Colon (tissue), 2 donors: ENCODE measurements at regions not wholly inside any gene's neighbourhood (a gene's known extent, or its start where the extent isn't known, plus 50 kb on each side); places are given as distances from the start of the nearest gene placed in this dataset.
"Not testable (repeated sequence)": the region's sequence is repeated elsewhere in the genome, so short reads cannot be mapped to it uniquely, and the experiment has no call there.

Experiments
- FAIRE-seq: peaks from 2 replicates; lab custom pipeline; 2012; peaks lifted over from hg19 to GRCh38; lab: Jason Lieb, UNC
- donor health status: control.
- donor health status: control.

- no peak for FAIRE-seq
Observed at GRCh38 chr5:68662804-68663307, 431.0 kb upstream of the SLC30A5 start.

GRCh38 chr5:68669864-68670575, 423.8 kb upstream of the SLC30A5 start:
- no peak for FAIRE-seq

GRCh38 chr5:68673106-68673822, 420.6 kb upstream of the SLC30A5 start:
- no peak for FAIRE-seq

GRCh38 chr5:68673823-68674180, 420.0 kb upstream of the SLC30A5 start:
- no peak for FAIRE-seq

GRCh38 chr5:68679041-68679440, 414.8 kb upstream of the SLC30A5 start:
- no peak for FAIRE-seq

GRCh38 chr5:68680366-68680765, 413.4 kb upstream of the SLC30A5 start:
- FAIRE-seq: no peak

- FAIRE-seq: no peak
Observed at GRCh38 chr5:68681929-68682328, 411.9 kb upstream of the SLC30A5 start.

- FAIRE-seq: no peak
Observed at GRCh38 chr5:68682400-68683160, 411.2 kb upstream of the SLC30A5 start.

- no peak for FAIRE-seq
Observed at GRCh38 chr5:68683632-68684036, 410.2 kb upstream of the SLC30A5 start.

GRCh38 chr5:68685863-68686262, 408.0 kb upstream of the SLC30A5 start:
- no peak for FAIRE-seq

GRCh38 chr5:68688547-68688946, 405.3 kb upstream of the SLC30A5 start:
- FAIRE-seq: no peak

GRCh38 chr5:68689010-68689409, 404.8 kb upstream of the SLC30A5 start:
- FAIRE-seq: no peak

GRCh38 chr5:68691874-68692273, 401.9 kb upstream of the SLC30A5 start:
- FAIRE-seq: not testable (repeated sequence)

- no peak for FAIRE-seq
Observed at GRCh38 chr5:68698025-68698940, 395.5 kb upstream of the SLC30A5 start.

GRCh38 chr5:68699966-68700365, 393.8 kb upstream of the SLC30A5 start:
- FAIRE-seq: no peak

- no peak for FAIRE-seq
Observed at GRCh38 chr5:68707575-68707974, 386.2 kb upstream of the SLC30A5 start.

GRCh38 chr5:68708156-68708841, 385.5 kb upstream of the SLC30A5 start:
- FAIRE-seq: no peak

- no peak for FAIRE-seq
Observed at GRCh38 chr5:68708842-68709170, 385.0 kb upstream of the SLC30A5 start.

- FAIRE-seq: no peak
Observed at GRCh38 chr5:68709239-68709638, 384.6 kb upstream of the SLC30A5 start.

GRCh38 chr5:68710514-68710913, 383.3 kb upstream of the SLC30A5 start:
- FAIRE-seq: no peak
